ENCODE measurements at regions not wholly inside any gene's neighbourhood (a gene's known extent, or its start where the extent isn't known, plus 50 kb on each side); places are given as distances from the start of the nearest gene placed in this dataset.

- no peak for TF ChIP-seq REST (IDR thresholded peaks at IDR 0.05; ENCODE audit: low read depth)
- TF ChIP-seq POLR2A (IDR thresholded peaks at IDR 0.05; ENCODE audit: borderline replicate concordance, extremely low read depth, insufficient read depth, insufficient read length): no peak
These were observed 70.2 kb downstream of the TENT5A start (continued) for GRCh38 chr6:81682235-81682795.

- Histone ChIP-seq H3K27ac (ENCODE audit: low read depth, low read length) (no peak overlapping the region), H3K79me2 (ENCODE audit: insufficient read depth, low read length) (no peaks in the 10 kb centered on the region), H3K4me3 (replicated peaks in 1 of 2; ENCODE audit: low read depth in 1 of 2, low read length in 2 of 2) (no peak overlapping the region), H3K9me2 (ENCODE audit: insufficient read depth) (no peaks in the 10 kb centered on the region), H3K4me2 (ENCODE audit: low read length) (no peak overlapping the region), H3K9ac (ENCODE audit: low read length) (no peak overlapping the region), H2AFZ (ENCODE audit: low read depth, low read length, poor library complexity, severe bottlenecking) (no peak overlapping the region), H4K20me1 (ENCODE audit: insufficient read depth) (no peaks in the 10 kb centered on the region), H3K9me3 (ENCODE audit: control insufficient read depth in 1 of 2, insufficient read depth in 1 of 2, low read depth in 1 of 2, low read length in 2 of 2) (no peaks in the 10 kb centered on the region), H3K27me3 (ENCODE audit: insufficient read depth, low read length) (no peaks in the 10 kb centered on the region), H3K36me3 (ENCODE audit: control insufficient read depth in 1 of 2, insufficient read depth in 2 of 2, low read length in 2 of 2) (no peaks in the 10 kb centered on the region), H3K4me1 (ENCODE audit: control insufficient read depth in 1 of 2, insufficient read depth in 2 of 2, low read length in 2 of 2) (no peaks in the 10 kb centered on the region)
- BruUV-seq (replicated peaks): no TSS peak
- no peak for DNase-seq (ENCODE audit: low read depth, low spot score)
- ChIA-PET RAD21 (ENCODE audit: low non-redundant PET in 1 of 2, low total read pairs in 2 of 2, uncharacterized antibody in 2 of 2, unreplicated experiment in 2 of 2) (no interaction called here), POLR2A (no interaction called here), CTCF (no interaction called here)
- TF ChIP-seq SRF (IDR thresholded peaks at IDR 0.05; ENCODE audit: low read depth): no peak
- TF ChIP-seq ZFX (IDR thresholded peaks at IDR 0.05): no peak
- no peak for TF ChIP-seq JUND (IDR thresholded peaks at IDR 0.05)
- TF ChIP-seq ZBTB33 (IDR thresholded peaks at IDR 0.05; ENCODE audit: extremely low read depth, insufficient replicate concordance, low read length): no peak
- no peak for TF ChIP-seq ELF1 (IDR thresholded peaks at IDR 0.05; ENCODE audit: borderline replicate concordance, low read depth)
- no peak for TF ChIP-seq ZNF274 (IDR thresholded peaks at IDR 0.05; ENCODE audit: low read depth, low read length)
- ATAC-seq: no peak
- intact Hi-C loops (cut with micrococcal nuclease): no loop called here
These were observed 83.0 kb downstream of the TENT5A start for GRCh38 chr6:81669445-81669844.
